K562 (cell line): ENCODE measurements at regions not wholly inside any gene's neighbourhood (a gene's known extent, or its start where the extent isn't known, plus 50 kb on each side); places are given as distances from the start of the nearest gene placed in this dataset.

Experiments
- BDP1 ChIP-seq: IDR thresholded peaks from 3 replicates; pipeline ENCODE4 v1.6.1; 2011; ENCODE audit not compliant: insufficient read length, insufficient read depth
- ESRRA ChIP-seq: fragments of 450-650 bp; IDR thresholded peaks from 2 replicates; pipeline ENCODE4 v1.6.1; 2014; ENCODE audit warnings: low read depth, mild to moderate bottlenecking, moderate library complexity, borderline replicate concordance
- GABPA ChIP-seq: fragments of 200-800 bp; sonication (Bioruptor generic); conservative IDR thresholded peaks from 2 replicates; pipeline ENCODE4 v1.6.1; 2016; ENCODE audit warnings: low read depth, missing genetic modification characterization, missing compliant biosample characterization
- NEUROD1 ChIP-seq: fragments of 150-350 bp; IDR thresholded peaks from 2 replicates; pipeline ENCODE4 v1.6.1; 2014; ENCODE audit warnings: borderline replicate concordance, low read length, low read depth; ENCODE audit not compliant: partially characterized antibody
- RCOR1 ChIP-seq, 2 experiments: IDR thresholded peaks; 2 replicates each; pipeline ENCODE4 v1.6.1; 2012; ENCODE audit warnings: low read depth in 2 of 2, low read length in 2 of 2, borderline replicate concordance in 1 of 2, improper control_type of control experiment in 1 of 2
- SRSF7 ChIP-seq: fragments of 200-400 bp; formaldehyde crosslinking; optimal IDR thresholded peaks from 2 replicates; pipeline ENCODE3; 2017; ENCODE audit warnings: mild to moderate bottlenecking, low read depth, low read length
- TCF7L2 ChIP-seq: fragments of 150-350 bp; IDR thresholded peaks from 2 replicates; pipeline ENCODE4 v1.6.1; 2016; ENCODE audit warnings: low read depth, mild to moderate bottlenecking, low read length, moderate library complexity
- ZNF589 ChIP-seq: fragments of 200-800 bp; sonication (Bioruptor generic); IDR thresholded peaks from 2 replicates; pipeline ENCODE4 v1.6.1; 2016; ENCODE audit warnings: low read depth, missing genetic modification characterization, missing compliant biosample characterization
- TF ChIP-seq, protein P1 (sequence below): fragments of 450-650 bp; formaldehyde crosslinking; IDR thresholded peaks from 2 replicates; pipeline ENCODE4 v1.4.0; 2022; ENCODE audit warnings: missing genetic modification characterization

- TF ChIP-seq TCF7L2, result no peak
- TF ChIP-seq NEUROD1, result no peak
- TF ChIP-seq, protein P1, sequence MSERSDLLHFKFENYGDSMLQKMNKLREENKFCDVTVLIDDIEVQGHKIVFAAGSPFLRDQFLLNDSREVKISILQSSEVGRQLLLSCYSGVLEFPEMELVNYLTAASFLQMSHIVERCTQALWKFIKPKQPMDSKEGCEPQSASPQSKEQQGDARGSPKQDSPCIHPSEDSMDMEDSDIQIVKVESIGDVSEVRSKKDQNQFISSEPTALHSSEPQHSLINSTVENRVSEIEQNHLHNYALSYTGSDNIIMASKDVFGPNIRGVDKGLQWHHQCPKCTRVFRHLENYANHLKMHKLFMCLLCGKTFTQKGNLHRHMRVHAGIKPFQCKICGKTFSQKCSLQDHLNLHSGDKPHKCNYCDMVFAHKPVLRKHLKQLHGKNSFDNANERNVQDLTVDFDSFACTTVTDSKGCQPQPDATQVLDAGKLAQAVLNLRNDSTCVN, result no peak
- no peak for TF ChIP-seq BDP1
- no peak for TF ChIP-seq GABPA (tag)
- no peak for TF ChIP-seq RCOR1 (IDR thresholded peaks at IDR 0.05; ENCODE audit: borderline replicate concordance in 1 of 2, low read depth in 2 of 2, low read length in 2 of 2)
- TF ChIP-seq ESRRA, result no peak
- TF ChIP-seq SRSF7, result no peak
- TF ChIP-seq ZNF589 (CRISPR knock-in tag), result no peak
Measured at GRCh38 chr18:67386032-67386431, 130.5 kb downstream of the DSEL start.
